NT2/D1 (cell line): ENCODE measurements at regions not wholly inside any gene's neighbourhood (a gene's known extent, or its start where the extent isn't known, plus 50 kb on each side); places are given as distances from the start of the nearest gene placed in this dataset.

Experiments
- YY1 ChIP-seq: IDR thresholded peaks from 2 replicates; pipeline ENCODE4 v1.6.1; 2011; ENCODE audit not compliant: insufficient read length, insufficient read depth
- ZNF274 ChIP-seq: IDR thresholded peaks from 2 replicates; pipeline ENCODE4 v1.6.1; 2011; ENCODE audit warnings: mild to moderate bottlenecking, low read depth, low read length

DNA sequence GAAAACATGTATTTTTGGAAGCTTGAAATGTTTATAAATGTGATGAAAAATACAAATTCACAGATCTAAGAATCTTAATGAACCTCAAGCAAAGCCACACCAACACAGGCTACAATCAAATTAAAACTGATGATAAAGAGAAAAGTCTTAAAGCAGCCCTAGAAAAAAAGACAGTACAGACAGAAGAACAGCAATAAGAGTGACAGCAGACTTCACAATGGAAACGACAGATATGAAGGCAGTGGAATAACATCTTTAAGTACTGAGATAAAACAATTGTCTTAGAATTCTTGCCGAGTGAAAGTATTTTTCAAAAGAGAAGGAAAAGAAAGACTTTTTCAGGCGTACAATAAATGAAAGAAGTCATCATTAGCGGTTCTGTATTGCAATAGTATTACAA lies 423.6 kb upstream of the LCORL start:
- TF ChIP-seq ZNF274 (no peak), YY1 (no peak)
